Stimulated activated CD4-positive, alpha-beta T cell treated with anti-CD3 and anti-CD28 coated beads, Interleukin-1b, Interleukin-23, amount 100 ng/mL, for 24 hours (primary cell): ENCODE measurements at regions not wholly inside any gene's neighbourhood (a gene's known extent, or its start where the extent isn't known, plus 50 kb on each side); places are given as distances from the start of the nearest gene placed in this dataset.

Experiments used
- DNase-seq, 4 experiments: peaks; one replicate each; pipeline ENCODE4 v3.0.0-alpha.2; 2020; ENCODE audit warnings: low read depth in 4 of 4, low spot score in 1 of 4

DNA sequence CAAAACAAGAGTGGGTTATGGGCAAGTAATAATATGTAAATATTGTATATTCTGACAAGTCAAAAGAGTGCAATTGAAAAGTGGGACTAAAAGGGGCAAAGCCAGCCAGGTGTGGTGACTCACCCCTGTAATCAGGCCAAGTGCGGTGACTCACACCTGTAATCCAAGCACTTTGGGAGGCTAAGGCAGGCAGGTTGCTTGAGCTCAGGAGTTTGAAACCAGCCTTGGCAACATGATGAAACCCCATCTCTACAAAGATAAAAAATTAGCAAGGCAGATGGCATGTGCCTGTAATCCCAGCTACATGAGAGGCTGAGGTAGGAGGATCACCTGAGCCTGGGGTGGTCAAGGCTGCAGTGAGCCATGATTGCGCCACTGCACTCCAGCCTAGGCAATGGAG lies 304.0 kb downstream of the HHIPL2 start:
- DNase-seq: no peak

GRCh38 chr1:222242492-222242891 lies 305.4 kb downstream of the HHIPL2 start:
- no peak for DNase-seq

DNA sequence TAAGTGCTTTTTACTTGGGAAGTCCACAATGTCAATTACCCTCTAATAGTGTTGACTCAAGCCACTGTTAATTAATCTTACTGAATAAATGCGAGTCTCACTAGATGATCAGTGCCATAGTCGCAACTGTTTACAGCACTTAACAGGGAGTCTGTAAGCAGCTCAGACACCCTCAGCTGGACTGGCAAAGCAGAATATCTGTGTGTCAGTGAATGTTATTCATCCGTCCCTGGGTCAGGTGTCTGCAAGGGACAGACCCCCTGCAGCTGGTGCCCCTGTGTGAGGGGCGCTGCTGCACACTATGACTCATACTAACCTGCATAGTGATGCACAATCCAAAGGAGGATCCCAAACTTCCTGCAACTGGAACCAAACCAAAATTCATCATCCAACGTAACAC lies 306.5 kb downstream of the HHIPL2 start:
- no peak for DNase-seq

DNA sequence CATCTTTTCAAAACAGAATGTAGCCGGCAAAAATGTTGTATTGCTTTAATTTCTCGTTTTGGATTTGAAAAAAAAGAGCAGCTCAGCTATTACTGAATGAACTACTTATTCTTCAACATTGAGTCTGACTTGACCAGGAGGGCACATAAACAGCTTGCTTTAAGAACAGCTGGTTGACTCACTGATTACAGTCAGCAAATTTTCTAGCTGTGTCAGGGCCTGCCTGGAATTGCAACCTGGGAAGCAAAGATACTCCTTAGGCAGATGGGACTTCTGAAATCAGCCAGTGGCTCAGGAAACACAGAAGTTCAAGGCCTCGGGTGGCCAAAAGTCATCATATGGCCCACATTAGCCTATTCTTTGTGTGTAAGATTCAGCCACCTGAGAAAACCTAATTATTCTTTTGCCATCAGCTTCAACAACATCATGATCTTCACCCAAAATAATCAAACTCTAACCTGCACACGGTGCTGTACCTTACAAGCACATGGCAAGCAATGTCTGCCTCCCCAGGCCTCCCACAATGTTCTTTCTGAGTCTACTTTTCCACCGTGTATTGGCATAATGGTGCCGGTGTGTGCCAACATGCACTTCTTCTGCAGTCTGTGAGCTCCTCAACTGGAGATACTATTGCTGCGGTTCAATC lies 307.2 kb downstream of the HHIPL2 start:
- no peak for DNase-seq

DNA sequence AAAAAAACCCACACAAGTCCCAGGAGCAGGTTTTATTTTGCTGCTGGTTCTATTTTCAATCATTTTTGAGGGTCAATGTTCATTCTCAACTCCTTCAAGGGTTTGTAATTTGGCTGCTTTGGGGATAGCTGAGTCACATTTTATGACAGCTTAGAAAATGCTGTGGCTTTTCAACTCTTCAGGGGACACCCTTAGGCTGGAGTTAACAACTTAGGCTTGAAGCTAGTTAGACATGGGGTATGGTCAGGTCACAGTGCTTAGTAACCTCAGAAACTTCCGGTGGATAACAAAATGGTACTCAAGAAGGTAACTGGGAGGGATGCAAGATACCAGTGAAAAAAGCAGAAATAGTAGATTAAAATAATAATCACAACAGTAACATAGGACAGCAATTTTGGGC lies 308.8 kb downstream of the HHIPL2 start:
- DNase-seq: no peak

DNA sequence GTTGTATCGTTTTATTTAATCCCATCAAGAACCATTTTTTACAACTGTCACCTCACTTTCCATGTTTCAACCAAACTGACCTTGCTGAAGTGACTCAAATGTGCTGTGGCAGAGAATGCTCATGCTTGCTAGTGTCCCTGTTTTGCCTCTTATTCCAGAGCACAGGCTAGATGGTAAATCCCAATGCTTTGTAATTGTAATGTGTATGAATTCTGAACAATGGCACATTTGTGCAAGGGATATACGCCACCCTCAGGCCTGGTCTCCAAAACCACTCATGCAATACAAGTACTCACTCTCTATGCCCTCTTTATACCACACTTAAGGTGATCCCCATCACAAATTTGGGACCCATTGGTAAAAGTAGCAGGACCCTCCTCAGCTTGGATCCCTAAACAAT lies 313.6 kb downstream of the HHIPL2 start:
- no peak for DNase-seq

DNA sequence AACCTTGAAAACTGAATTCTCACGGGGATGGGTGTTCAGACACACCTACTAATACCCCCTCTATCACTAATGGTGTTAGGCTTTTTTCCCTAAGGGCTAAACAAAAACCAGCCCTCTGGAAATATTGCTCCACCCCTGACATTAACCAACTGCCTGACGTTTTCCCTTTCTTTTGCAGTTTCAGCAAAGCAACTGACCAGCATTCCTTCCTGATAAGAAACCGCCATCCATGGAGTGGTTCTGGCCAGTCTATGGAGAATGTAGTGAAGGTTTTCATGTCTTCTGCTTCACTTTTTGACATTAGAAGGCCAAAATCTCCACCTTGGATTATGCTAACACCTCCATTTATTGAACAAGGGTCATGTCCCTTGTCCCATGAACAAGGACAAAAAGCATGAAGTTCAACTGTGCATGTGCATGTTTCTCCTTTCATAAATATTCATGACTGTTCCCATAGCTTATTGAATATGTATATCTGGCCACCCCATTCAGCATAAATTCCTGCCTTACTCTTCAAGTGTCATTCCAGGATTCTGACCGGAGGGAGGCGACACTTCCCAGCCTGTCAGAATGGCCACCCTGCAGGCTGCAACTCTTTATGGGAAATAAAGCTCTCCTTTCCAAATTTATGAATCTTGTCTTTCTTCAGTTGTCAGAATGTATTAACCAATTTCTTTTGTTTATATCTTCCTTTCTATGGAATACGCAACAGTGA lies 314.3 kb downstream of the HHIPL2 start:
- DNase-seq: no peak

- DNase-seq: no peak
These were observed 315.1 kb downstream of the HHIPL2 start for GRCh38 chr1:222232842-222233241.

DNA sequence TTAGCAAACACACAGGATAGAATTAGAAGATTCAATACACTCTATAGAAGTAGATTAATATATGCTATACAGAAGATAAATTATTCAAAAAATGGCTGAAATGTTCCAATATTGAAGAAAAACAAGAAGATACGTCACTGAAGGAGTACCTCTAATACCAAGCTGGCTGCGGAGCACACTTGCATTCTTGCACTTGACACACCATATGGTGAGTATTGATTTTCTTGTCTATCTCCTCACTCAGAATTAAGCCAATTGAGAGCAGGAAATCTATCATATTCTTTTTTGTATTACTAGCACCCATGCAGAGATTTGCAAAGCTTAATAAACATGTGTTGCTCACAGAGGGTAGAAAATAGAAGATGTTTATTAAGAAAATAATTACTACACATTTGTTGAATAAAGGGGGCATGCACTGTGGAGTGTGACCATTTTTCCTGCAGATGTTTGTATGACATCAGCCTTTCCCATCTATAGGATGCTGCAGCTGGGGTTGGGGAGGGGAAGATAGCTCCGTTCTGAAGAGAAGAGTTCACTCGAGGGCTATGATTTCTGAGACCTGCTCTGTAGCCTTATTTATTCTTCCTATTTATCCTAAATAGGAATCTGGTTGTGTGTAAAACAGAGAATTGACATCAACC lies 318.1 kb downstream of the HHIPL2 start:
- no peak for DNase-seq

GRCh38 chr1:222225316-222225691 lies 322.6 kb downstream of the HHIPL2 start:
- DNase-seq: no peak

- no peak for DNase-seq
These were observed 323.1 kb downstream of the HHIPL2 start for GRCh38 chr1:222224636-222225315.

GRCh38 chr1:222224156-222224555 lies 323.7 kb downstream of the HHIPL2 start:
- no peak for DNase-seq

- no peak for DNase-seq
These were observed 324.9 kb downstream of the HHIPL2 start for GRCh38 chr1:222223010-222223409.

- no peak for DNase-seq
These were observed 331.6 kb downstream of the HHIPL2 start for GRCh38 chr1:222216255-222216754.

- DNase-seq: no peak
These were observed 337.1 kb downstream of the HHIPL2 start for GRCh38 chr1:222210776-222211175.

GRCh38 chr1:222204475-222204874 lies 343.4 kb downstream of the HHIPL2 start:
- DNase-seq: no peak

GRCh38 chr1:222202831-222203230 lies 345.1 kb downstream of the HHIPL2 start:
- DNase-seq: no peak

GRCh38 chr1:222196736-222197135 lies 351.2 kb downstream of the HHIPL2 start:
- DNase-seq: no peak

GRCh38 chr1:222196288-222196687 lies 351.6 kb downstream of the HHIPL2 start:
- DNase-seq: no peak

GRCh38 chr1:222195857-222196256 lies 352.0 kb downstream of the HHIPL2 start:
- no peak for DNase-seq

DNA sequence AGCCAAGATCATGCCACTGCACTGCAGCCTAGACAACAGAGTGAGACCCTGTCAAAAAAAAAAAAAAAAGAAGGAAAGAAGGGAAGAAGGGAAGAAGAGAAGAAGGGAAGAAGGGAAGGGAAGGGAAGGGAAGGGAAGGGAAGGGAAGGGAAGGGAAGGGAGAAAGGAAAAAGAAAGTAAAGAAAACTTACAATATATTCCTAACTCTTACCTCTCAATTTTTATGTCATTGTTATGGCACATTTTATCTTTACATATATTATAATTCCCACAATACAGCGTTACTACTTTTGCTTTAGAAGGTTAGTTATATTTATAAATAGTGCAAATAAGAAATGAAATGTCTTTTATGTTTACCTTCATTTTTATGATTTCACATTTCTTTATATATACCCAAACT lies 358.7 kb downstream of the HHIPL2 start:
- no peak for DNase-seq
